ELF-1 (cell line): ENCODE measurements at regions not wholly inside any gene's neighbourhood (a gene's known extent, or its start where the extent isn't known, plus 50 kb on each side); places are given as distances from the start of the nearest gene placed in this dataset.
"Not testable (repeated sequence)": the region's sequence is repeated elsewhere in the genome, so short reads cannot be mapped to it uniquely, and the experiment has no call there.

Source experiments
- DNase-seq: peaks from one replicate; pipeline ENCODE4 v3.0.0-alpha.2; 2016; ENCODE audit warnings: low read depth, low spot score

DNA sequence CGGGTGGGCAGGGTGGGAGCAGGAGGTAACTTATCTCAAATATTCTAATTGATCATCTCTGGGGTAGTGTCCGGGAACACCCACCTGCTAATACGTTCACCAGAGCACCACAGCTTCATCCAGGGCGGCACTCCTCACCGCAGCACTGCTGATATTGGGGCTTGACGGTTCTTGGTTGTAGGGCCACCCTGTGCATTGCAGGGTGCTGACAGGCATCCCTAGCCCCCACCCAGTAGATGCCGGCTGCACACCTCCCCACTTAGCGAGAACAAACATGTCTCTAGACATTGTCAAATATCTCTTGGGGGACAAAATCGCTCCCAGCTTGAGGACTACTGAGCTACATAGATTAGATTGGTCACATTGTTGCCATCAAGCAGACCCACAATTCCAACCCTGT is 73.9 kb upstream of the WASF3 start:
- DNase-seq, result no peak

DNA sequence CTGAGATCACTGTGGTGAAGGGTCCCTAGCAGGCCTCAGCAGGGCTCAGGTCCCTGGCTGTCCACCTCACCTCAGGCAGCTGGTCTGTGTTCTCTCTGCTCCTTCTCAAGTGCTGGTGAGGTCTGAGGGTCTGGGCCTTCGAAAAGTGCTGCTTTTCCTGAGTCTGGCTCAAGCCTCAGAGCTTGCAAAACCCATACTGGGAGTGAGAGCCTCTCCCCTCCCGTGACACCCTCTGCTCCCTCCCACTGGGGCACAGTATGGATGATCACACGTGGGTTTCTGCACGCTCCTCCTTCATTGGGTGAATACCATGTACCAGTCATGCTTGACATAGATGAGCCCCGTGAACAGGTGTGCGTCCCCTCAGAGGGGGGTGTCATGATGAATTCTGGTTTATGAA is 73.3 kb upstream of the WASF3 start:
- no peak for DNase-seq

DNA sequence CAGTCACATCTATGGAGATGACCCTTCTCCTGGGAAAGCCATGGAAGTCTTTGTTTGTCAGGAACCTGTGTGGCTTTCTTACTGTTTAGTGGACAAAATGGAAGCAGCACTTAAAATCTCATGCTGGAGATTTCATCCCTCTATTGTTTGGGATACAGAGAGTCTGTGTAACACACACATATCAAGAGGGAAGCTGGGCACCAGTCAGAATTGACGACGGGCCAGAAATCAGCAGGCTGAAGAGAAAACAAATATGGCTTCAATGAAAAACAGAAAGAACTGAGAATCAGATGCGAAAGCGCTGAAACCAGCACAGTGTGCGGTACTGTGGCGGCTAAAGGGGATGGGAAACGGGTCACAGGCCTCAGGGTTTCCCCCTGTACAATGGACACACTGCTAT is 72.2 kb upstream of the WASF3 start:
- no peak for DNase-seq

DNA sequence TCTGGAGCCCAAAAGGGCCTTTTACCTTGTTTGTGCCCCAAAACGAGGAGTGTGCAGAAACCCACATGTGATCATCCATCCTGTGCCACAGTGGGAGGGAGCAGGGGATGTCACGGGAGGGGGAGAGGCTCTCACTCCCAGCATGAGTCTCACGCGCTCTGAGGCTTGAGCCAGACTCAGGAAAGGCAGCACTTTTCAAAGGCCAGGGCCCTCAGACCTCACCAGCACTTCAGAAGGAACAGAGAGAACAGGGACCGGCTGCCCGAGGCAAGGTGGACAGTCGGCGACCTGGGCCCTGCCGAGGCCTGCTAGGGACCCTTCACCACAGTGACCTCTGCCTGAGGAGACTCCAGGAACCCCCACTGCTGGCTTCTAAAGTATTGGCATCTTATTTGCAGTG is 71.7 kb upstream of the WASF3 start:
- DNase-seq, result peak; percentile 45

DNA sequence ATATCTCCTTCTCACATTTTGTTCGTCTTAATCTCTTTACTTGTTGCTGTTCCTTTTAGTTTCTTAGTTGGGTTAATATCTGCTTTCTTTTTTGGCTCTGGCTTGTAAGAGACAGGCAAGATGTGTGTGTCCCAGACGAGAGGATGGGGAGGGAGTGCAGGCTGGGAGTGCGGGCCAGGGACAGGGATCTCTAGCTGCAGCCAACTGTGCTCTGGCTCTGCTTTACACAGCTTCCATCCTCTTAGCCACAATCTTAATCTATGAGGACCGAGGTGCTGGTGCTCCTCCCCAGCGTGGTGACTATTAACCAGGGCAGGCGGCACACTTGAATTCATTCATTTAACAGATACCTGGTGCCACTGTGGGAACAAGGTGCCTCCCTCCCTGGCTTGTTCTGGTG is 70.9 kb upstream of the WASF3 start:
- no peak for DNase-seq

DNA sequence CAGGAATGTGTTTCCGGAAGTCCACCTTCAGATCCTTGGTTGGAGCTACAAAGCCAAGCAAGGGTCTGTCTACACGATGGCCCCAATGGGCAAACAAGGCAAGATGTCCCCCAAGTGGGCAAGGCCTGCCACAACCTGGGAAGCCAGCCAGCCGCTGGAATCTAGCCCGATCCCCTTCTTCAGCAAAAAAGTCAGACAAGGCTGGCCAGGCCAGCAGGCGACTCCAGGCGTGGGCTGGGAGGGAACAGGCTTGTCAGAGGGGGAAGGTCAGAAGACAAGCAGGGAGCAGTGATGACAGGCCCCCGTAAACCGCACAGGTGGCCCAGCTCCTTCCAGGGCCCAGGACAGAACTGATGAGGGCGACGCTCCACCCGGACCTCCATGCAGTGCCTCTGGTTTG is 69.7 kb upstream of the WASF3 start:
- DNase-seq, result no peak

DNA sequence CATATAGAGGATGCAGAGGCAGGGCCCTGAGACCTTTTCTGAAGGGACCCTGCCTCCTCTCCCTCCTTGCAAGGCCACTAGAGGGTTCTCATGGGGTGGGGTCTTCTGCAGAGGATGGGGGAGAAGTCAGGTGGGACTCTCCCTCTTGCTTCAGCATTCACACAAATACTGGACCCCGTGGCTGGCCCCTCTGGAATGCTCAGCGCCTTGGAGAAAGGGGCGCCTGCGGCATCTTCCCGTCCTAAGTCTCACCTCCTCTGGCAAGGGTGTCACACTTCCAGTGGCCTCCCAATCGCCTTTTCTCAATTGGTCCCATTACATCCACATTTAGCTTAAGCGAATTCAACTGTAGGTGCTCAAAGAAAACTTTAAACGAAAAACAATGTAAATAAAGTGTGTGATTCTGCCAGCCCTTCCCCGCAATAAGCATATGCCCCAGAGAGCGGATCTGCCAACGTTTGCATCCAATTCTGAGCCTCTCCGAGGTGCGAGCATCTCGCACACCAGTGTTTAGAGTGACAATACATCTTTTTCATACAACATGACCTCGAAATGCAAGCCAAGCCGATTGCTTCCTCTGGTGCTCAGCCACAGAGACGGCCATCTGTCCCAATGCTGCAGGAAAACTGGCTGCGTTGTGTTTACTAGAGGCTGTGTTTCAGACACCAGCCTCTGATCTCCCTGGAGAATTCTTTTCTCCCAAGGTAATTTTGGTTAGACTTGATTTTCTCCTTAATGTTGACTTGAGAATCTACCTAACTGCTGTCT is 69.1 kb upstream of the WASF3 start:
- no peak for DNase-seq

DNA sequence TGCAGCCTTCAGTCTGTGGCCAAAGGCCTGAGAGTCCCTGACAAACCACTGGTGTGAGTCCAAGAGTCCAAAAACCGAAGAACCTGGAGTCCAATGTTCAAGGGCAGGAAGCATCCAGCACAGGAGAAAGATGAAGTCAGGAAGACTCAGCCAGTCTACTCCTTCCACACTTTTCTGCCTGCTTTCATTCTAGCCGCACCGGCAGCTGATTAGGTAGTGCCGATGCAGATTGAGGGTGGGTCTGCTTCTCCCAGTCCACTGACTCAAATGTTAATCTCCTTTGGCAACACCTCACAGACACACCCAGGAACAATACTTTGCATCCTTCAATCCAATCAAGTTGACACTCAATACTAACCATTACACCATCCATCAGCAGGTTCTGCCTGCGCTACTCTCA is 65.2 kb upstream of the WASF3 start:
- DNase-seq, result not testable (repeated sequence)

DNA sequence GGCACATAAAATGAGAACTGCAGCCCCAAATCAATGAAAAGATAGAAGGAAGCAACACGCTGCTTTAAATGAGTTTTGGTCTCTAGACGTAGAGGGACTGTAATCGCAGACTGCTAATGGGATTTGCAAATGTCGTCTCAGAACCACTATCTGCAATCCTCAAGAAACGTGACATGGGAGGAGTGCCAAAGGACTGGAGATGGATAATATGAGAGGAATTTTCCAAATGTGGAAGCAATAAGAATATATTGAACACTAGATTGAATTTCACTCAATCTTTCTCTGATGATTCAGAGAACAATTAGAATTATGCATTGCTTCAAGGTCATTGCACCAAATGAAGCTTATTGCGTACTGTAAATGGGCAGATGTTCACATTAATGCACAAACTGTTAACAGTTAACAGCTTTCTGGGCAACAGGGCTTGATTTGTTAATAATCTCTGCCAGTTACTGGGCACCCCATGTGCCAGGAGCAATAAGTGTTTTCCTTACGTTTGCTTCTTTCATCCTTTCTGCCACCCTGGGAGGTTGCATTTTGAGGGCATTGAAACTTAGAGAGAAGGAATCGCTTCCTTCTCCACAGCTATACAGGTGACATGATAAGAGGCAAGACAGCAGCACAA is 62.8 kb upstream of the WASF3 start:
- no peak for DNase-seq

DNA sequence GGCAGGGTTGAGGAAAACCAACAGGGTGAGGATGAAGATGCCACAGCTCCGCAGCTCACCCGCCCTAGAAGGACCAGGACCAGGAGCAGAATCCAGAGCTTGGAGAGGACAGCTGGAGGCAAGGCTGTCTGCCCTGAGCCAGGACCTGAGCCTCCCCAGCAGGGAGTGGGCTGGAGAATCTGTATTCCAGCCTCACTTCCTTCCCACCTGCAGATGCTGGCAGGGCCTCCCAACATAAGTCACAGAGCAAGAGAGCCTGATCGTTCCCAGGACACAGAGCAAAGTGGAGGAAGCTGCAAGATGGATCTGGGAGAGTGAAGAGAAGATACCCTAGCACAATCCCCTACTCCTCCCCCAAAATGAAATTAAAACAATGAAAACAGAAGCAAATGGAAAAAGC is 61.7 kb upstream of the WASF3 start:
- no peak for DNase-seq

DNA sequence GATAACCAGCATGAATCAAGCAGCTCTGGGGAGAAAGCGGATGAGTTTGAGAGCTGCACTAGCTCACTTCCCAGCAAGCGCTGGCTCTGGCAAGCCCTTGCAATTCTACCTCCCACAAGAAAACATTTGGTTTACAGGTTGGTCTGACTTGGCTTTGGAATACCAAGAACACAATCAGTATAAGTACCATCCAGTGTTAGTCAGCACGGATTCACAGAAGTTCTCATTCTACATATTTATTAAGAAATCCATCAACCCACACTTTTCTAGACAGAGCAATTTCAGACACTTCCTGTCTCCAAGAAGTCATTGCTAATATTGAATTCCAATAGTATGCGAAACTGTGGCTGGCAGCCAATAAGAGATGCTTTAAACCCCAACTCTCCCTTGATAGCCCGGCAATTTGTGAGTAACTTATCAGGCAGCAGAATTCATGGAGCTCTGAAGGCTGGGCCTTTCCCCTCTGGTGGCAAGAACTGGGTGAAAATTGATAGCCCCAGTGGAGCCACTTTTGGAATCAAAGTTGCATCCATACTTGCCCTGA is 59.4 kb upstream of the WASF3 start:
- no peak for DNase-seq

DNA sequence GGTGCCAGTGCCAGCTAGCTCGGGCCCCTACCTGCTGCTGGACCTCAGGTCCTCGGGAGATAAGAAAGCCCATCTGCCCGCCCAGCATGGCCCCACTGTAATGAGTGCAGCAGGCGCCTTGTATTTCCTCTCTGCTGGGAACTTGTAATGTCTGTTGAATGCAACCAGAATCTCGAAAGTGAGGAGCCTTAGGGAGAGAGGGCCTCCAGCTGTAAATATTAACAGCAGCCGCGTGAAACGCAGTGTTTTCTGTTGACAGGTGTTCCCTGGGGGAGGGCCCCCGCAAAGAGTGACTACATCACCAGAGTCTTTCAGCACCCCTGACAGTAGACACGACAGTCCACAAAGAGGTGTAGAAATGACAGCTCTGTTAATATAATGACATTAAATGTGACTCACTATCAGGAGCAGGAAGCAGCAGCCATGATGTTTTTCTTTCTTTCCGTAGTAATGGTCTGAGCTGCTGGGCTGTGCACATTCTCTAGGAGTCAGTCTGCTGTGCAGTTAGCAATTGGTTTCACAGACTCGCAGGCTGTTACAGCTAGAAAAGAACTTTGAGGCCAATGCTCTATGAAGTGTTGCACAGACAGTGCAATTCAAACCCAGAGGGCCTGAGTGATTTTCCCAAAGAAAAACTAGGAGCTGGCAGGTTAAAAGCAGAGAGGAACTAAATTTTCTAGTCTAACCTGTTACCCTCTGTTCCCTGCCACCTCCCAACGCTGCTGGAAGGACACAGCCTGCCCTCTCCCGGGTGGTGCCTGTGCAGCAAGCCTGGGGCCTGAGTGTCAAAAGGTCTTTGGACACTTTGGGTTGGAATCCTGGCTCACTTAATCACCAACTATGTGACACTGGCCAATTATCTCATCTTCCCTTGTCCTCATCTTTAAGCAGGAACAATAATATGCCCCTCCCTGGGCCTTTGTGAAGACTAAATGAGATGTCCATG is 58.6 kb upstream of the WASF3 start:
- peak; percentile 58 for DNase-seq

DNA sequence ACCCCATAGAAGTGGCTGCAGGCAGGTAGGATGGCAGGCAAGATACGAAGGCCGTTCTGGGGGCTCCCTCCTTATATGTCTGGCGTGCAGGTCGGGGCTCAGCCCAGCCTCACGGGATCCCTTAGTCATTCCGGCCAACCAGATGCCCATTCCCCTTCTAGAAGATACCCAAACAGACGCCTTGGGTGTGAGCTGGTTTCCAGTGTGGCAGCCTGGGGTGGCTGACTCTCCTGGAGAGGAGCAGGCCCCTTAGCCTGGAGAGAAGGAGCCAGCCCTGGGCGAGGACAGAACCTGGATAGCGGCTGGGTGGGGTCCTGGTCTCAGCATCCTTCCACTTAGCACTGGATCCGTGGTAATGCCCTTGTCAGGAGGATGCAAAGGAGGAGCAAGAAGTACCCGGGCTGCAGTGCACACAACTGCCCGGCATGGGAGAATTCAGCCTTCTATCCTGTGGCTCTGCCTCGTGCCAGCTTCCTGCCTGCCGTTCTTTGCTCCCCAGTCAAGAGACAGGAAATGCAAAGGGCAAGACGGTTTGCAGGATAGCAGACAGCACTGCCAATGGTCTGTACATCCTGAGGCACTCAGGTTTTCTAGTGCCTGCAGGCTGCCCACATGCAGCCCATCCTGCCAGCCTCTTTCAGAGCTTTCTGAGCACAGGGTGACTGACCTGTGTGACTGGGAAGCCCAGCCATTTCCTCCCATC is 56.7 kb upstream of the WASF3 start:
- DNase-seq, result no peak

DNA sequence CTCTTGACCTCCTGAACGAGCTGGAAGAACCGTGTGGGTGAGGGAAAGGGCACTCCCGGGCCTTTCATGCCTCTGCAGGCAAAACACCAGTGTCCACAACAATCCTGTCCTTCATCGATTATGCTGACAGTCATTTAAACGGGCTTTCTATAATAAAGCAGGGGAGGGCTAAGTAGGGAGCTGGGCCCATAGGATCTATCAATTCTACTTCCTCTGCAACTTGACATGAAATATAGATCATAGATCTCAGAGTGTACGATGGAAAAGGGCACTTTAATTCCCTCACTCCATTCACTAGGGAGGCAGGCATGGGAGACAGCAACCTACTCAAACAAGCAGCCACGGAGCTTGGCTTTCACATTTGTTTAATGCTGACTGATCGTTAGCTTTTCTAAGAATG is 55.8 kb upstream of the WASF3 start:
- no peak for DNase-seq

DNA sequence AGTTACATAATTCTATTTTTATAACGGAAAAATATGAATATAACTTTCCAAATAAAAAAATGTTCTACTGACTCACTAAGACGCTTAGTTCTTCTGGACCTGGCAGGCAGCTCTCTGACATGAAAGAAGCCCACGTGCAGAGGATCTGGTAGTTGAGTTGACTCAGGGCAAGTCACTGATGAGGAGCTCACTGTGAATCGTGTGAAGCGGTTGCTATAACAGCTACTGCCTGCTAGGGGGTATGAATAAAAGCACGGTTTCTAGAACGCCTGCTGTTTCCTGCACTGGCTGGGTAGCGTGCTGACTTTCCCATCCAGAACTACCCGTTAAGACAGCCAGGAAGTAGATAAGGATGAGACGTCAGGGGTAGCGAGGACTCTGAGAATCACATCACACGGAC is 54.7 kb upstream of the WASF3 start:
- peak; percentile 72 for DNase-seq

DNA sequence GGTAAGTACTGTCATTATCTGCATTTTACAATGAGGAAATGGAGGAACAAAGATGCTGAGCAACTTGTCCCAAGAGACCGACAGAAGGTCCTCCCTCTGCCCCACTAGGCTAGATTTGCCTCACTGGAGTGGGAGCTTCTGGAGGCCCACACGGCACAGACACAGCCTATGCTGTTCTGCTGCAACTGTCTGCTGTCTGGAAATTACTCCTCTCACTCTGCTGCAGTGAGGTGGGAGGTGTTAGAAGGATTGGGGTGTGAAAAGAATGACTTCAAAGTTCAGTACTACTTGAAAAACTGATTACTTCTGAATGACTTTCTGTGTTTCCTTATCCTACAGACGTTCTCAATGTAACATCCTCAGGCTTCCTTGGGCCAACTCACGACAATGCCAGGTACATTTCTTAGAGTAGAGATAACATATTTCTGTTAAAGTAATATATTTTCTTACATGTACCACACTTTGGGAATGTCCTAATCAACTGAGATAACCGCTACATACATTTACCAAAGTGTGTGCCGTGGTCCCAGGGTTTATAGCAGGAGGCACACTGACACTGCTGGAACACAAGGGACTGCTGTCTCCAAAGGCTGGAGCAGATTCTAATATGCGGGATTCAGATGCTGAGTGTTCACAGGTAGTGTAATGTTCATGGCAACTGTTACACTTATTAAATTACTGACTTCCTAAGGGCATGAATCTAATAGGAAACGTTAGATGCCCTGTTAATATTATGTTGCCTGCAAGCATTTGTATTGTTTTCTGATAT is 53.5 kb upstream of the WASF3 start:
- DNase-seq, result no peak
